ENCODE measurements at regions not wholly inside any gene's neighbourhood (a gene's known extent, or its start where the extent isn't known, plus 50 kb on each side); places are given as distances from the start of the nearest gene placed in this dataset.

- no peak for FAIRE-seq
- no peak overlapping the region for H3K27ac ChIP-seq (ENCODE audit: low read depth in 2 of 2, low read length in 2 of 2)
- DNase-seq, result no peak
- no peaks in the 10 kb centered on the region for H3K9me3 ChIP-seq (ENCODE audit: control insufficient read depth in 2 of 3, insufficient read depth in 1 of 3, low read length in 3 of 3)
- no peaks in the 10 kb centered on the region for H3K36me3 ChIP-seq (ENCODE audit: control insufficient read depth in 2 of 3, insufficient read depth in 3 of 3, low read length in 3 of 3)
- no peaks in the 10 kb centered on the region for H3K27me3 ChIP-seq (ENCODE audit: control insufficient read depth, insufficient read depth, low read length)
- no peak overlapping the region for H3K9ac ChIP-seq (ENCODE audit: low read length in 3 of 3)
- intact Hi-C loops (cut with DNase I), result no loop called here
- H3K4me1 ChIP-seq (ENCODE audit: control insufficient read depth in 2 of 3, insufficient read depth in 2 of 3, low read depth in 1 of 3, low read length in 3 of 3), result no peaks in the 10 kb centered on the region
- H3K4me3 ChIP-seq (ENCODE audit: low read length in 3 of 3), result no peak overlapping the region
- TF ChIP-seq CTCF (IDR thresholded peaks at IDR 0.05; ENCODE audit: borderline replicate concordance, extremely low read depth, insufficient read depth), result no peak
Observed at GRCh38 chr2:123162400-123163016, 862.6 kb upstream of the CNTNAP5 start.

- H3K27ac ChIP-seq (ENCODE audit: low read depth in 2 of 2, low read length in 2 of 2), result no peak overlapping the region
- no peaks in the 10 kb centered on the region for H3K9me3 ChIP-seq (ENCODE audit: control insufficient read depth in 2 of 3, insufficient read depth in 1 of 3, low read length in 3 of 3)
- DNase-seq, result no peak
- no peak for FAIRE-seq
- no peaks in the 10 kb centered on the region for H3K36me3 ChIP-seq (ENCODE audit: control insufficient read depth in 2 of 3, insufficient read depth in 3 of 3, low read length in 3 of 3)
- H3K4me1 ChIP-seq (ENCODE audit: control insufficient read depth in 2 of 3, insufficient read depth in 2 of 3, low read depth in 1 of 3, low read length in 3 of 3), result no peaks in the 10 kb centered on the region
- no peaks in the 10 kb centered on the region for H3K27me3 ChIP-seq (ENCODE audit: control insufficient read depth, insufficient read depth, low read length)
- H3K4me3 ChIP-seq (ENCODE audit: low read length in 3 of 3), result no peak overlapping the region
- TF ChIP-seq CTCF (IDR thresholded peaks at IDR 0.05; ENCODE audit: borderline replicate concordance, extremely low read depth, insufficient read depth), result no peak
- intact Hi-C loops (cut with DNase I), result no loop called here
- H3K9ac ChIP-seq (ENCODE audit: low read length in 3 of 3), result no peak overlapping the region
Observed at GRCh38 chr2:123163398-123163797, 861.7 kb upstream of the CNTNAP5 start.

DNA sequence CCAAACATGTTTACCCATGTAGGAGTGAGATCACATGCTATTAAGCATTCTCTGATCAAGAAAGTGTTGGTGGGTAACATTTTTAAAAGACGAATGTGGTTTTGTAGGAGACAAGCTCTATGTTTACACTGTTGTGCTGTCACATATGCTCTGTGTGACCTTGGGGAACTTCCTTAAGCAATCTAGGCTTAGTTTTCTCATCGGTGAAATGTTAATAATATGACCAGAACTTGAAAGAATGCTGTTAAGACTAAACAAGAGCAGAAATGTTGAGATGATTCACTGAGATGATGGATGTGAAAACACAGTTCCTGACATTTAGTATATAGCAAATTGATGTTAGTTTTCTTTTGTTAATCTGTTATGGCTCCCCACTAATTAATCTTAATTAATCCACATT is 860.9 kb upstream of the CNTNAP5 start:
- Histone ChIP-seq H3K4me3 (ENCODE audit: low read length in 3 of 3) (no peak overlapping the region), H3K9me3 (ENCODE audit: control insufficient read depth in 2 of 3, insufficient read depth in 1 of 3, low read length in 3 of 3) (no peaks in the 10 kb centered on the region), H3K4me1 (ENCODE audit: control insufficient read depth in 2 of 3, insufficient read depth in 2 of 3, low read depth in 1 of 3, low read length in 3 of 3) (no peaks in the 10 kb centered on the region), H3K36me3 (ENCODE audit: control insufficient read depth in 2 of 3, insufficient read depth in 3 of 3, low read length in 3 of 3) (no peaks in the 10 kb centered on the region), H3K27ac (ENCODE audit: low read depth in 2 of 2, low read length in 2 of 2) (no peak overlapping the region), H3K27me3 (ENCODE audit: control insufficient read depth, insufficient read depth, low read length) (no peaks in the 10 kb centered on the region), H3K9ac (ENCODE audit: low read length in 3 of 3) (no peak overlapping the region)
- FAIRE-seq, result no peak
- intact Hi-C loops (cut with DNase I), result no loop called here
- DNase-seq, result no peak
- no peak for TF ChIP-seq CTCF (IDR thresholded peaks at IDR 0.05; ENCODE audit: borderline replicate concordance, extremely low read depth, insufficient read depth)

GRCh38 chr2:123165616-123166015 is 859.5 kb upstream of the CNTNAP5 start:
- Histone ChIP-seq H3K9me3 (ENCODE audit: control insufficient read depth in 2 of 3, insufficient read depth in 1 of 3, low read length in 3 of 3) (no peaks in the 10 kb centered on the region), H3K9ac (ENCODE audit: low read length in 3 of 3) (no peak overlapping the region), H3K27me3 (ENCODE audit: control insufficient read depth, insufficient read depth, low read length) (no peaks in the 10 kb centered on the region), H3K27ac (ENCODE audit: low read depth in 2 of 2, low read length in 2 of 2) (no peak overlapping the region), H3K36me3 (ENCODE audit: control insufficient read depth in 2 of 3, insufficient read depth in 3 of 3, low read length in 3 of 3) (no peaks in the 10 kb centered on the region), H3K4me1 (ENCODE audit: control insufficient read depth in 2 of 3, insufficient read depth in 2 of 3, low read depth in 1 of 3, low read length in 3 of 3) (no peaks in the 10 kb centered on the region), H3K4me3 (ENCODE audit: low read length in 3 of 3) (no peak overlapping the region)
- no peak for DNase-seq
- no peak for FAIRE-seq
- intact Hi-C loops (cut with DNase I), result no loop called here
- no peak for TF ChIP-seq CTCF (IDR thresholded peaks at IDR 0.05; ENCODE audit: borderline replicate concordance, extremely low read depth, insufficient read depth)
